Activated naive CD4-positive, alpha-beta T cell treated with anti-CD3 and anti-CD28 coated beads, Interleukin-2, amount 50 U/mL, for 24 hours (primary cell): ENCODE measurements at regions not wholly inside any gene's neighbourhood (a gene's known extent, or its start where the extent isn't known, plus 50 kb on each side); places are given as distances from the start of the nearest gene placed in this dataset.
A peak's percentile ranks its signal among the peaks of the same experiment; 100 is the strongest.
"Not testable (repeated sequence)": the region's sequence is repeated elsewhere in the genome, so short reads cannot be mapped to it uniquely, and the experiment has no call there.

Experiments
- H3K27ac Mint-ChIP-seq: one replicate; pipeline ENCODE4 v1.8.0; 2021; ENCODE audit warnings: mild to moderate bottlenecking, mixed read lengths
- H3K27me3 Mint-ChIP-seq: one replicate; pipeline ENCODE4 v1.8.0; 2021; ENCODE audit warnings: mixed read lengths
- H3K36me3 Mint-ChIP-seq: one replicate; pipeline ENCODE4 v1.8.0; 2021; ENCODE audit warnings: mixed read lengths
- H3K4me1 Mint-ChIP-seq: one replicate; pipeline ENCODE4 v1.8.0; 2021; ENCODE audit warnings: mixed read lengths
- H3K4me3 Mint-ChIP-seq: one replicate; pipeline ENCODE4 v1.8.0; 2021; ENCODE audit warnings: mild to moderate bottlenecking, mixed read lengths
- H3K9me3 Mint-ChIP-seq: one replicate; pipeline ENCODE4 v1.8.0; 2021; ENCODE audit warnings: mixed read lengths

- Mint-ChIP-seq H3K4me3 (no peak overlapping the region), H3K27ac (no peak overlapping the region), H3K4me1 (no peaks in the 10 kb centered on the region), H3K36me3 (no peaks in the 10 kb centered on the region), H3K9me3 (no peaks in the 10 kb centered on the region), H3K27me3 (peaks cover 14% of the 10 kb centered on the region)
Measured at GRCh38 chr2:239661334-239662312, 260.8 kb upstream of the HDAC4 start.

GRCh38 chr2:239660390-239661230, 259.8 kb upstream of the HDAC4 start:
- Mint-ChIP-seq H3K36me3 (no peaks in the 10 kb centered on the region), H3K27ac (no peak overlapping the region), H3K9me3 (no peaks in the 10 kb centered on the region), H3K4me3 (no peak overlapping the region), H3K4me1 (no peaks in the 10 kb centered on the region), H3K27me3 (peaks cover 14% of the 10 kb centered on the region)

GRCh38 chr2:239657992-239658391, 257.2 kb upstream of the HDAC4 start:
- H3K9me3 Mint-ChIP-seq = no peaks in the 10 kb centered on the region
- H3K4me3 Mint-ChIP-seq = no peak overlapping the region
- peaks cover 14% of the 10 kb centered on the region for H3K27me3 Mint-ChIP-seq
- H3K36me3 Mint-ChIP-seq = no peaks in the 10 kb centered on the region
- H3K27ac Mint-ChIP-seq = no peak overlapping the region
- no peaks in the 10 kb centered on the region for H3K4me1 Mint-ChIP-seq

- H3K9me3 Mint-ChIP-seq = no peaks in the 10 kb centered on the region
- no peaks in the 10 kb centered on the region for H3K36me3 Mint-ChIP-seq
- no peak overlapping the region for H3K27ac Mint-ChIP-seq
- H3K4me1 Mint-ChIP-seq = no peaks in the 10 kb centered on the region
- peaks cover 12% of the 10 kb centered on the region for H3K27me3 Mint-ChIP-seq
- H3K4me3 Mint-ChIP-seq = no peak overlapping the region
Measured at GRCh38 chr2:239657236-239657635, 256.4 kb upstream of the HDAC4 start.

- H3K27ac Mint-ChIP-seq = no peak overlapping the region
- no peaks in the 10 kb centered on the region for H3K4me1 Mint-ChIP-seq
- H3K36me3 Mint-ChIP-seq = peaks cover 2% of the 10 kb centered on the region
- H3K4me3 Mint-ChIP-seq = no peak overlapping the region
- H3K27me3 Mint-ChIP-seq = peaks cover 1% of the 10 kb centered on the region
- H3K9me3 Mint-ChIP-seq = peaks cover 2% of the 10 kb centered on the region
Measured at GRCh38 chr2:239654266-239654665, 253.4 kb upstream of the HDAC4 start.

GRCh38 chr2:239651859-239652258, 251.0 kb upstream of the HDAC4 start:
- H3K27ac Mint-ChIP-seq = no peak overlapping the region
- H3K36me3 Mint-ChIP-seq = peaks cover 5% of the 10 kb centered on the region
- no peaks in the 10 kb centered on the region for H3K4me1 Mint-ChIP-seq
- no peak overlapping the region for H3K4me3 Mint-ChIP-seq
- H3K27me3 Mint-ChIP-seq = peaks cover 1% of the 10 kb centered on the region
- H3K9me3 Mint-ChIP-seq = peaks cover 6% of the 10 kb centered on the region

GRCh38 chr2:239650674-239651073, 249.9 kb upstream of the HDAC4 start:
- Mint-ChIP-seq H3K27me3 (peaks cover 4% of the 10 kb centered on the region), H3K4me3 (no peak overlapping the region), H3K4me1 (no peaks in the 10 kb centered on the region), H3K36me3 (peaks cover 5% of the 10 kb centered on the region), H3K9me3 (peaks cover 6% of the 10 kb centered on the region), H3K27ac (no peak overlapping the region)

- Mint-ChIP-seq H3K27ac (peak overlapping the region; percentile 26), H3K27me3 (peaks cover 4% of the 10 kb centered on the region), H3K36me3 (peaks cover 5% of the 10 kb centered on the region), H3K9me3 (peaks cover 6% of the 10 kb centered on the region), H3K4me3 (no peak overlapping the region), H3K4me1 (no peaks in the 10 kb centered on the region)
Measured at GRCh38 chr2:239649309-239649708, 248.5 kb upstream of the HDAC4 start.

- no peak overlapping the region for H3K27ac Mint-ChIP-seq
- peaks cover 5% of the 10 kb centered on the region for H3K36me3 Mint-ChIP-seq
- H3K9me3 Mint-ChIP-seq = peaks cover 6% of the 10 kb centered on the region
- no peak overlapping the region for H3K4me3 Mint-ChIP-seq
- peaks cover 4% of the 10 kb centered on the region for H3K27me3 Mint-ChIP-seq
- no peaks in the 10 kb centered on the region for H3K4me1 Mint-ChIP-seq
Measured at GRCh38 chr2:239648607-239649006, 247.8 kb upstream of the HDAC4 start.

- Mint-ChIP-seq H3K27me3 (peaks cover 4% of the 10 kb centered on the region), H3K27ac (no peak overlapping the region), H3K4me1 (no peaks in the 10 kb centered on the region), H3K9me3 (peaks cover 6% of the 10 kb centered on the region), H3K4me3 (no peak overlapping the region), H3K36me3 (peaks cover 5% of the 10 kb centered on the region)
Measured at GRCh38 chr2:239647052-239647819, 246.4 kb upstream of the HDAC4 start.

- Mint-ChIP-seq H3K36me3 (peaks cover 5% of the 10 kb centered on the region), H3K4me1 (no peaks in the 10 kb centered on the region), H3K27me3 (peaks cover 4% of the 10 kb centered on the region), H3K27ac (no peak overlapping the region), H3K4me3 (no peak overlapping the region), H3K9me3 (peaks cover 6% of the 10 kb centered on the region)
Measured at GRCh38 chr2:239646184-239646583, 245.4 kb upstream of the HDAC4 start.

GRCh38 chr2:239644594-239644993, 243.8 kb upstream of the HDAC4 start:
- not testable (repeated sequence) for H3K36me3 Mint-ChIP-seq, H3K9me3 Mint-ChIP-seq, H3K4me3 Mint-ChIP-seq, H3K27ac Mint-ChIP-seq, H3K27me3 Mint-ChIP-seq, H3K4me1 Mint-ChIP-seq

GRCh38 chr2:239644011-239644410, 243.2 kb upstream of the HDAC4 start:
- Mint-ChIP-seq H3K36me3 (peaks cover under 1% of the 10 kb centered on the region), H3K27ac (no peak overlapping the region)

GRCh38 chr2:239642406-239643004, 241.7 kb upstream of the HDAC4 start:
- Mint-ChIP-seq H3K36me3 (no peaks in the 10 kb centered on the region), H3K27me3 (peaks cover 3% of the 10 kb centered on the region), H3K27ac (no peak overlapping the region), H3K9me3 (no peaks in the 10 kb centered on the region), H3K4me1 (no peaks in the 10 kb centered on the region), H3K4me3 (no peak overlapping the region)

More at GRCh38 chr2:239644011-239644410, 243.2 kb upstream of the HDAC4 start:
- H3K27me3 Mint-ChIP-seq = peaks cover 3% of the 10 kb centered on the region
- no peaks in the 10 kb centered on the region for H3K4me1 Mint-ChIP-seq
- H3K9me3 Mint-ChIP-seq = peaks cover 1% of the 10 kb centered on the region
- no peak overlapping the region for H3K4me3 Mint-ChIP-seq

GRCh38 chr2:239641904-239642303, 241.1 kb upstream of the HDAC4 start:
- not testable (repeated sequence) for H3K4me1 Mint-ChIP-seq, H3K36me3 Mint-ChIP-seq, H3K27me3 Mint-ChIP-seq, H3K9me3 Mint-ChIP-seq, H3K4me3 Mint-ChIP-seq, H3K27ac Mint-ChIP-seq
